ENCODE measurements at regions not wholly inside any gene's neighbourhood (a gene's known extent, or its start where the extent isn't known, plus 50 kb on each side); places are given as distances from the start of the nearest gene placed in this dataset.

GRCh38 chr9:69955536-69956355 lies 87.9 kb upstream of the MAMDC2 start:
- Histone ChIP-seq H3K9ac (ENCODE audit: low read length) (no peak overlapping the region), H3K27ac (ENCODE audit: low read length) (no peak overlapping the region), H3K9me3 (replicated peaks; ENCODE audit: insufficient read depth, low read length) (no peaks in the 10 kb centered on the region), H3K36me3 (replicated peaks; ENCODE audit: insufficient read depth, low read length) (no peaks in the 10 kb centered on the region), H3K27me3 (replicated peaks; ENCODE audit: insufficient read depth, low read length) (no peaks in the 10 kb centered on the region), H3K9me2 (replicated peaks; ENCODE audit: insufficient read depth, low read length) (no peaks in the 10 kb centered on the region), H3K4me1 (ENCODE audit: low read length) (no peaks in the 10 kb centered on the region), H3K4me2 (ENCODE audit: low read depth, low read length) (no peak overlapping the region), H3K79me2 (ENCODE audit: low read length) (no peaks in the 10 kb centered on the region), H4K20me1 (ENCODE audit: insufficient read depth, low read length) (no peaks in the 10 kb centered on the region), H2AFZ (ENCODE audit: low read length) (no peak overlapping the region), H3F3A (ENCODE audit: insufficient read depth, low read length) (no peaks in the 10 kb centered on the region), H3K4me3 (ENCODE audit: low read length) (no peak overlapping the region)
- TF ChIP-seq CTCF (IDR thresholded peaks at IDR 0.05; ENCODE audit: low read length) (no peak), EZH2 (optimal IDR thresholded peaks at IDR 0.05; ENCODE audit: low read depth, low read length) (no peak), EZH2phosphoT487 (IDR thresholded peaks at IDR 0.05; ENCODE audit: low read length) (no peak)
- DNase-seq, result no peak

GRCh38 chr9:69961843-69962242 lies 81.8 kb upstream of the MAMDC2 start:
- no peak overlapping the region for H3K27ac ChIP-seq (ENCODE audit: low read length)
- no peaks in the 10 kb centered on the region for H3K4me1 ChIP-seq (ENCODE audit: low read length)
- no peaks in the 10 kb centered on the region for H3K9me3 ChIP-seq (replicated peaks; ENCODE audit: insufficient read depth, low read length)
- no peaks in the 10 kb centered on the region for H3K79me2 ChIP-seq (ENCODE audit: low read length)
- no peak for DNase-seq
- H2AFZ ChIP-seq (ENCODE audit: low read length), result no peak overlapping the region
- H3K36me3 ChIP-seq (replicated peaks; ENCODE audit: insufficient read depth, low read length), result no peaks in the 10 kb centered on the region
- H3K9me2 ChIP-seq (replicated peaks; ENCODE audit: insufficient read depth, low read length), result no peaks in the 10 kb centered on the region
- no peaks in the 10 kb centered on the region for H3F3A ChIP-seq (ENCODE audit: insufficient read depth, low read length)
- H3K27me3 ChIP-seq (replicated peaks; ENCODE audit: insufficient read depth, low read length), result no peaks in the 10 kb centered on the region
- no peak overlapping the region for H3K4me2 ChIP-seq (ENCODE audit: low read depth, low read length)
- no peaks in the 10 kb centered on the region for H4K20me1 ChIP-seq (ENCODE audit: insufficient read depth, low read length)
- TF ChIP-seq EZH2phosphoT487 (IDR thresholded peaks at IDR 0.05; ENCODE audit: low read length), result no peak
- TF ChIP-seq CTCF (IDR thresholded peaks at IDR 0.05; ENCODE audit: low read length), result no peak
- no peak for TF ChIP-seq EZH2 (optimal IDR thresholded peaks at IDR 0.05; ENCODE audit: low read depth, low read length)
- no peak overlapping the region for H3K4me3 ChIP-seq (ENCODE audit: low read length)
- H3K9ac ChIP-seq (ENCODE audit: low read length), result no peak overlapping the region

GRCh38 chr9:69963803-69964202 lies 79.8 kb upstream of the MAMDC2 start:
- H3K9me2 ChIP-seq (replicated peaks; ENCODE audit: insufficient read depth, low read length), result no peaks in the 10 kb centered on the region
- H4K20me1 ChIP-seq (ENCODE audit: insufficient read depth, low read length), result no peaks in the 10 kb centered on the region
- no peaks in the 10 kb centered on the region for H3F3A ChIP-seq (ENCODE audit: insufficient read depth, low read length)
- DNase-seq, result no peak
- no peaks in the 10 kb centered on the region for H3K4me1 ChIP-seq (ENCODE audit: low read length)
- no peak for TF ChIP-seq EZH2 (optimal IDR thresholded peaks at IDR 0.05; ENCODE audit: low read depth, low read length)
- no peak for TF ChIP-seq EZH2phosphoT487 (IDR thresholded peaks at IDR 0.05; ENCODE audit: low read length)
- no peak for TF ChIP-seq CTCF (IDR thresholded peaks at IDR 0.05; ENCODE audit: low read length)
- no peaks in the 10 kb centered on the region for H3K27me3 ChIP-seq (replicated peaks; ENCODE audit: insufficient read depth, low read length)
- no peaks in the 10 kb centered on the region for H3K9me3 ChIP-seq (replicated peaks; ENCODE audit: insufficient read depth, low read length)
- no peaks in the 10 kb centered on the region for H3K79me2 ChIP-seq (ENCODE audit: low read length)
- H3K27ac ChIP-seq (ENCODE audit: low read length), result no peak overlapping the region
- no peak overlapping the region for H3K9ac ChIP-seq (ENCODE audit: low read length)
- no peak overlapping the region for H2AFZ ChIP-seq (ENCODE audit: low read length)
- H3K4me2 ChIP-seq (ENCODE audit: low read depth, low read length), result no peak overlapping the region
- H3K4me3 ChIP-seq (ENCODE audit: low read length), result no peak overlapping the region
- no peaks in the 10 kb centered on the region for H3K36me3 ChIP-seq (replicated peaks; ENCODE audit: insufficient read depth, low read length)
